ENCODE measurements at regions not wholly inside any gene's neighbourhood (a gene's known extent, or its start where the extent isn't known, plus 50 kb on each side); places are given as distances from the start of the nearest gene placed in this dataset.
"Not testable (repeated sequence)": the region's sequence is repeated elsewhere in the genome, so short reads cannot be mapped to it uniquely, and the experiment has no call there.

DNA sequence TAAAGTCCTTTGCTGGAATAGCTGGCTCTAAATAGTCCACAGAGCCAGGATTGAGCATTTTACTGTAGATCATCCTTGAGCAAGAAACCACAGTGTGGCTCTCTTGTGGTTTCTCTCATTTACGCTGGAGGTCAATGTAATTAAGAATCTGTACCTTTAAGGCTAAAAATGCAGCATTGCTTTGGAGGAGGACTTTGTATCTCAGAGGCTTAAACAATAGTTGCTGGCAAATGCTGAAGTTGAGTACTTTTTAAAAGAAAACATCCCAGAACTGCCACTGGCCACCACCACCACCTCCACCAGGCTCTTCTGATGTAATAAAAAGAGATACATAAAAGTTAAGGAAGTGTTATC is 177.3 kb upstream of the ADAMTSL1 start:
- no peak for DNase-seq (ENCODE audit: low spot score)

DNA sequence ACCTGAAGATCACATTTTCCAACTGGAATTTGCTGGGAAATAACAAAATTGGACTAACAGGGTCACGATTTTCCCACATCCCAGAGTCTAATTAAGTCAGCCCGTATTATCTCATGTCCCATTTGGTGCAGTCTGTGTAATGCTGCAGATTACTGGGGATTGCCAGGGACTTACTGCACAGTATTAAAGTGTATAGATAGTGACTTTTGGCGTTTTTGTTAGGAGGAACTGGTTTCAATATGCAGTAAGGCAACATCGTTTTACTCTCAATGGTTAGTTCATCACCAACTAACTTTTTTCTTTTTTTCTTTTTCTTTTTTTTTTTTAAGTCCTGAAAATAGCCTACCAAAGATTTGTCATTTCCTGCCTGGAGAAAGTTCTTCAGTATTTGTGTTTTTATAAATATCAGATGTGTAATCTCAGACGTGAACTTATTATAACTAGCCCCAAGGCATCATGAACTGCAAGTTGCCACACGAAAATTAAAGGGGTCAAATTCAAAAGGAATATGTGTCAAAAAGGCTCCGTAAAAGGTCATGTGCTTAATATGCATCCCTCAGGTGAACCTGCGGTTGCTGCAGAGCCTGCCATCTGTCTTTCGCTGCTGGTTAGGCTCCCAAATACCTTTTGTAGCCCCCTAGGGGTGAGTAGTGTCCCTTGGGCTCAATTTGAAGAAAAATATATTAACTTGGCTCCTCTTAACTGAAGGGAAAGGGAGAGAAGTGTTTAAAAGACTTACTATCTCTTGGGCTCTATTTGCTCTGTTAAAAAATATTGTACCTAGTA is 176.7 kb upstream of the ADAMTSL1 start:
- no peak for DNase-seq (ENCODE audit: low spot score)

DNA sequence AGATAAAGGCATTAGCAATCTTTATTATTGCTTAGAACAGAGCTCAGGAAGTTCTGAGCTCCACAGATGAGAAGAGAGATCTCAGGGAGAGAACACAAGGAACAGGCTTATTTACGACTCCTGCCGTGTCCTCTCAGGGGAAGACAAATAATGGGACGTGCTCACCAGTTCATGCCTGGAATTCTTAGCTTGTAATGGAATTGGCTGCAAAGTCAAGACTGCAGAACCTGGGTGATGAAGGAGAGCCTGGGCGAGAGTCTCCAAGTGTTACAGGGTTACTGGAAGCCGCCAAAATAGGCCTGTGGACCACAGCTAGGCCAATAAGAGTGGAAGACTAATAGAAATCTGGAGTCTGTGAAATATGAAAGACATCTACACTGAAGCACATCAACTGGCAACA is 174.5 kb upstream of the ADAMTSL1 start:
- DNase-seq (ENCODE audit: low spot score), result no peak

DNA sequence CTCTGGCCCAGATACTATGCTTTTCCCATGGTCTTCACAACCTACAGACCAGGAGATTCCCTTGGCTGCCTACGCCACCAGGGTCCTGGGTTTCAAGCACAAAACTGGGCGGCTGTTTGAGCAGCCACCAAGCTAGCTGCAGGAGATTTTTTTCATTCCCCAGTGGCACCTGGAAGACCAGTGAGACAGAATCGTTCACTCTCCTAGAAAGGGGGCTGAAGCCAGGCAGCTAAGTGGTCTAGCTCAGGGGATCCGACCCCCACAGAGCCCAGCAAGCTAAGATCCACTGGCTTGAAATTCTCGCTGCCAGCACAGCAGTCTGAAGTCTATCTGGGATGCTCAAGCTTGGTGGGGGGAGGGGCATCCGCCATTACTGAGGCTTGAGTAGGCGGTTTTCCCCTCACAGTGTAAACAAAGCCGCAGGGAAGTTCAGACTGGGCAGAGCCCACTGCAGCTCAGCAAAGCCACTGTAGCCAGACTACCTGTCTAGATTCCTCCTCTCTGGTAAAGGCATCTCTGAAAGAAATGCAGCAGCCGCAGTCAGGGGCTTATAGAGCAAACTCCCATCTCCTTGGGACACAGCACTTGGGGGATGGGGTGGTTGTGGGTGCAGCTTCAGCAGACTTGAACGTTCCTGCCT is 168.7 kb upstream of the ADAMTSL1 start:
- DNase-seq (ENCODE audit: low spot score), result not testable (repeated sequence)

DNA sequence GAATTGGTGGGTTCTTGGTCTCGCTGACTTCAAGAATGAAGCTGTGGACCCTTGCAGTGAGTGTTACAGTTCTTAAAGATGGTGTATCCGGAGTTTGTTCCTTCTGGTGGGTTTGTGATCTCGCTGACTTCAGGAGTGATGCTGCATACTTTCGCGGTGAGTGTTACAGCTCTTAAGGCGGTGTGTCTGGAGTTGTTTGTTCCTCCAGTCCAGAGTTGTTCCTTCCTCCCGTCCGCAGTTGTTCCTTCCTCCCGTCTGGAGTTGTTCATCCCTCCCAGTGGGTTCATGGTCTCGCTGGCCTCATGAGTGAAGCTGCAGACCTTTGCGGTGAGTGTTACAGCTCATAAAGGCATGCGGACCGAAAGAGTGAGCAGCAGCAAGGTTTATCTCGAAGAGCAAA is 159.6 kb upstream of the ADAMTSL1 start:
- DNase-seq (ENCODE audit: low spot score), result no peak

DNA sequence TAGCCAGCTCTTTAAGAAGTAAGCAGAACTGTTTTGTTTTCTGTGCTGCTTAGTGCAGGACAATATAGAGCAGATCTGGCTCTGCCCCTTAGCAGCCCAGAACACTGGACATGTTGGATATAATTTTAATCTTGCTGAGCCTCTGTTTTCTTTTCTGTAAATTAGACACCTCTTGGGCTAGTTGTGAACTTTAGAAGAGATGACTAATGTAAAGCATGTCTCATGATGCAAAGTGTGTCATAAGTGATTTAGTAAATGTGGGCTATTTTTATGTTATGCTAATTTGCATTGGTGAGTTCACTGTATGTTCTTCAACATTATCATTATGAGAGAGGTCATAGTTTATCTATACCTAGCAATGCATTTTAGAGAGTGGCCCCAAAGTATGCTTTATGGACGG is 156.1 kb upstream of the ADAMTSL1 start:
- no peak for DNase-seq (ENCODE audit: low spot score)

DNA sequence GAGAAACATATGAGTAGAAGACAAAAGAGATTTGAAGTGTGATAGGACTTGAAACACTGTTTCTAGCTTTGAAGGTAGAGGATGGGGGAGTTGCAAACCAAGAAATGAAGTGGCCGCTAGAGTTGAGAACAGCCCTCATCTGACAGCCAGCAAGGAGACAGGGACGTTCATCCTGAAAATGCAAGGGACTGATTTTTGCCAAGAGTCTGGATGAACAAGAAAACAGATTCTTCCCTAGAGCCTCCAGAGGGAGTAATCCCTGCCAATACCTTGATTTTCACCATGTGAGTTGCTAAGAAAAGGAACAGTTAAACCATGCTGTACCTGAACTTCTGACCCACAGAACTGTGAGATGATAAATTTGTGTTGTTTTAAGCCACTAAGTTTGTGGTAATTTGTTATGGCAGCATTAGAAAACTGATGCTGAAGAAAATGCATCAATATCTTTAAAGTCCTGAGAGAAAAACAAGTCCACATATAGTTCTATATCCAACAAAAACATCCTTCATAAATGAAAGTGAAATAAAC is 154.0 kb upstream of the ADAMTSL1 start:
- DNase-seq (ENCODE audit: low spot score), result no peak

DNA sequence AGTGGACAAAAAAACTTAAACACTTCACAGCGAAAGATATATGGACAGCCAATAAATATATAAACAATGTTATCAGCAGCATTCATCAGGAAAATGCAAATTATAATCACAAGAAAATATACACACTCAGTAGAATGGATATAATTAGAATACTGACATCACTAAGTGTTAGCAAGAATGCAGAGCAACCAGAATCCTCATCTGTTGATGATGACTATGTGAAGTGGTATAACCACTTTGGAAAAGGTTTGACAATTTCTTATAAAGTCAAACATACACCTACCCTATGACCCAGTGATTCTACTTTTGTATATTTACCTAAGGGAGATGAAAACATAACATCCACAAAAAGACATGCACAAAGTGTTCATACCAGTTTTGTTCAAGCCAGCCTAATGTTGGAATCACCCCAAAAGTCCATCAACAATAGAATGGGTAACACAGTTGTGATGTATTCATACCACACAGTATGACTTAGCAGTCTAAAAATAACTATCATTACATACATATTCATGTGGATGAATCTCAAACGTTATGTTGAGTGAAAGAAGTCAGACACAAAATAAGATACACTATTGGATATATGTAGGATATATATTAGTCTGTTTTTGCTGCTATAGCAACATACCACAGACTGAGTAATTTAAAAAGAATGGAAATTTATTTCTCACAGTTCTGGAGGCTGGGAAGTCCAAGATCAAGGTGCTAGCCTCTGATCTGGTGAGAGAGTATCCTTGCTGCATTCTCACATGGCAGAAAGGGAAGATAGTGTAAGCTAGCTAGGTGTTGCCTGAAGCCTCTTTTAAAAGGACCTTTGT is 148.8 kb upstream of the ADAMTSL1 start:
- no peak for DNase-seq (ENCODE audit: low spot score)

DNA sequence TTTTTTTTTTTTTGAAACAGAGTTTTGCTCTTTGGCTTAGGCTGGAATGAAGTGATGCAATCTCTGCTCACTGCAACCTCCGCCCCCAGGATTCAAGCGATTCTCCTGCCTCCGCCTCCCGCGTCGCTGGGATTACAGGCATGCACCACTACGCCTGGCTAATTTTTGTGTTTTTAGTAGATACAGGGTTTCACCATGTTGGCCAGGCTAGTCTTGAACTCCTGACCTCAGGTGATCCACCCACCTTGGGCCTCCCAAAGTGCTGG is 148.3 kb upstream of the ADAMTSL1 start:
- DNase-seq (ENCODE audit: low spot score), result not testable (repeated sequence)

DNA sequence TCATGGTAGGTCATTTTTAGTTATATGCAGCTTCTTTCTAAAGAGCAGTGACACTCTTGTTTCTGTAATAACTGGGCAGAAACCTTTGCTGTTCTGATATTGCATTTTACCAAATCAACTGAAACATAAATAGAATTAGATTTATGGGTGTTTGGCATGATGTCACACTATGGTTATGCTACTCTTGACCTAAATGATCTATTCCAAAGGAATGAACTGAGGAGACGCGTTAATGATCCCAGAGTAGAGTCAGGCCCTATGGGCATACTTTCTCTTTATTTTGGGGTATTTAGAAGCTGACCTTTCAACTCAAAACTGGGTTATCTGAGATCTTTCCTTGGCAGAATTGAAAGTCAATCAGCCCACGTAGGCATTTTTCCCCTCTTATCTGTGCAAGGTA is 146.8 kb upstream of the ADAMTSL1 start:
- no peak for DNase-seq (ENCODE audit: low spot score)

DNA sequence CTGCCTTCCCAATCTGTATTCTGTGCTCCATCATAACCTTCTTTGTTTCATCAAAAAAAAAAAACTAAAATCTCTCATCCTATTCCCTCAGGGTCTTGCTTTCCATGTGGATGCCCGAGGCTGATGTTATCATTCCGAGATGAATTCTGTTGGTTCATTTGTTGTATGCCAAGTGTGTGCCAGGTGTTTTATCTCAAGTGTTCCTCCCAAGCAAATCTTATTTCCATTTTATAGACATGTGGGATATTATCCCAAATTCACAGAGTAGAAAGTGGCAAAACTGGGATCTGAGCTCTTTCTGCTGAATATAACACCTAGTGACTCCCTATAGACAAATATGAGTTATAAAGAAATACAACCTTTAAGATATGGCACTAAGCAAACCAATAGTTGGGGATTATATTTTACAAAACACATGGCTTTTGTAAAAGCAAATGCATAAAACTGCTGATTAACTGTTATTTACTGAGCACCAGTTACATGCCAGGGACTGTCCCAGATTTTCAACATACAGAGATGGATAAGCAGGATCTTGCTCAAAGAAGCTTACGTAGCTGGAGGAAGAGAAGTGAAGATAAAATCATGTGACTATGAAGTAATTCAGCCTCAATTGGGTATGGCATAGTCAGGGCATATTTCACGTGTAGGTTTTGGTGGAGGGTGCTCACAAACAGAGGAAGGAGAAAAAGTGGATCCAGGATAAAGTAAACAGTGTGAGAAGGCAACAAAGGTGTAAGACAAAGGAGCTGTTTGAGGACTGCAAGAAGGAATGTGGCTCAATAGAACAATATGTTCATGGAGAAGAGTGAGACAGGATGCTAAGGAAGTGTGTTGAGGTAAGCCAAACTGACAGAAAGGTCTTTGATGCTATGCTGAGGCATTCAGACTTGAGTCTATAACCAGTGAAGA is 143.3 kb upstream of the ADAMTSL1 start:
- DNase-seq (ENCODE audit: low spot score), result no peak

DNA sequence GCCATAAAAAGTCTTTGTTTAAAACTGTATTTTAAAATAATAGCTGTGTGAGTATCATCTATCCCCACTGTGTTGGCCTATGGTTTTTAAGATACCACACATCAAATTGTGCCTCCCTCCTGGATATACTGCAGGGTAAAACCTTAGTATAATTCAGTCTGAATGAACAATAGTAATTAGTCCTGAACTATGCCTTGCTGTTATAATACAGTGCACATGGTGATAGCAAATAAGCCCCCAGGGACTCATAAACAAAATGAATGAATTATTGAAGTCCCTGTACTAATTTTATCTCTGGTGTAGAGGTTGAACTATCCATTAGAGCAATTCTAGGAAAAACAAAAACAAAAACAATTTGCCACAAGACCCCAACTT is 142.7 kb upstream of the ADAMTSL1 start:
- DNase-seq (ENCODE audit: low spot score), result no peak

DNA sequence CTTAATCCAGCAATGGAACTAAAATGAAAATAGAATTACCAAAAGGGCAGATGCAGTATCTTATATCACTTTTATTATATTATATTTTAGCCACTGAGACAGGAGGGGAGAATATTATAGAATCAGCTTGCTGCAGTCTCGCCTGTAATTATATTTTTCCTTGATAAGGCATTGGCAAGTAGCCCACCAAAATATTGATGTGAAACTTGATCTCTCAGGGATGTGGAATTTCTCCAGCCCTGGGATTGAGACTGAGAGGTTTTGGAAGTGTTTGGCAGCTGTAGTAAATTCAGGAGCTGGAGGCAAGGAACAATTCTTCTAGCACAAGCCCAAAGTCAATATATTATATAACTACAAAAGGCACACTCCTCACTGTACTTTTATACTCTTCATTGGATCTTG is 142.1 kb upstream of the ADAMTSL1 start:
- no peak for DNase-seq (ENCODE audit: low spot score)

DNA sequence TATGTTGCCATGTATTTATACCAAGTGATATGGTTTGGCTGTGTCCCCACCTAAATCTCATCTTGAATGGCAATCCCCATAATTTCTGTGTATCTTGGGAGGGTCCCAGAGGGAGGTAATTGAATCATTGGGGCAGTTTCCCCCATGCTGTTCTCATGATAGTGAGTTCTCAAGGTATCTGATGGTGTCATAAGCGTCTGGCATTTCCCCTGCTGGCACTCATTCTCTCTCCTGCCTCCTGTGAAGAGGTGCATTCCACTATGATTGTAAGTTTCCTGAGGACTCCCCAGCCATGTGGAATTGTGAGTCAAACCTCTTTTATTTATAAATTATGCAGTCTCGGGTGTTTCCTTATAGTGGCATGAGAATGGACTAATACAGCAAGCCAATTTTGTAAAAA is 140.8 kb upstream of the ADAMTSL1 start:
- DNase-seq (ENCODE audit: low spot score), result no peak

DNA sequence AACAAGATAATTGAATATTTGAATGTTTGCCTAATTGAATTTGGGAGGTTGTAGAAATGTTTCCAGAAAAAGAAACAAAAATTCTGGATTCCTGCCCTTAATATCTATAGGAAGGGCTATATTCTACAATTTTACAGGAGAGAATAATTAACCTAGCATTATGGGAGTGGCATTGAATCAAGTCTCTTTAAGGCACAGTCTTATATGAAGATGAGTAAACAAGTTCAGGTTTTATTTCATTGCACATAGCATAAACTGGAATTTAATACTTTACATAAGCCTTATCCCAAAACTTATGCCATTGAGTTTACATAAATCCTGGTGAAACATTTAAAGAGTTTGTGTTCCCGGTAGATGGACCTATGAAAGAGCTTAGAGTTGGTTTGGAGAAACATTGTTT is 138.1 kb upstream of the ADAMTSL1 start:
- DNase-seq (ENCODE audit: low spot score), result no peak

DNA sequence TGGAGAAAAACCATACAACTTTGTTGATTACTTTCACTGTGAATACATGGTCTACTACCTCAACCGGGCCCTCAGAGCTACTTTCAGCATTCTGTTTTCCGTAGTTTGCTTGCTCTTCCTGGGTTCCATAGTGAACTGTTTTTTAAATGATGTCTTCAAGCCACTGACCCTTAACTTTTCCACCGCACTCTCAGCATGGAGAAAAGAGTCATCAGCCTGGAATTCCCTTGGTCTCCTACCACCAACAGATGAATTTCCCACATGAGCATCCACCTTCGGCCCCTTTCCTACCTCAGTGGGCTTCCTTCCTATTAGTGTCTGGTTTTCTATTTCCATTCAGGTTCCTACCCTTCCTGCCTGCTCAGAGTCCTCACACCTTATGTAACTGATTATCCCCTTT is 135.9 kb upstream of the ADAMTSL1 start:
- no peak for DNase-seq (ENCODE audit: low spot score)

DNA sequence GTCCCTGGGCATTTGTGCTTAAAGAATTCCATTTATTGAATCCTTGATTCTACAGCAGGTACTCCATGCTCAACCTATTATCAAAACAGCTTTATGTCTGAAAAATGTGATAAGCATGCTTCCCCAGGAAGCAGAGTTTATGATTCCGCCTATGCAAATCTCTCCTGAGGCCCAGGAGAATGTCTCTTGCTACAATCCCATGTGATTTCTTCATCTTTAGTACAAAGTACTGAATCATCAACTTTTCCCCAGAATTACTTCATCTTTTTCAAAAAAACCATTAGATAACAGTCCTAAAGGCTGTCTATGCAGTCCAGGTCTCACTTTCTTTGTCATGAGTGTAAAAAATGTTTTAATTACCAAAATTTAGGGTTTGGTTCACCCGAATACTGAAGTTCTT is 130.2 kb upstream of the ADAMTSL1 start:
- no peak for DNase-seq (ENCODE audit: low spot score)

DNA sequence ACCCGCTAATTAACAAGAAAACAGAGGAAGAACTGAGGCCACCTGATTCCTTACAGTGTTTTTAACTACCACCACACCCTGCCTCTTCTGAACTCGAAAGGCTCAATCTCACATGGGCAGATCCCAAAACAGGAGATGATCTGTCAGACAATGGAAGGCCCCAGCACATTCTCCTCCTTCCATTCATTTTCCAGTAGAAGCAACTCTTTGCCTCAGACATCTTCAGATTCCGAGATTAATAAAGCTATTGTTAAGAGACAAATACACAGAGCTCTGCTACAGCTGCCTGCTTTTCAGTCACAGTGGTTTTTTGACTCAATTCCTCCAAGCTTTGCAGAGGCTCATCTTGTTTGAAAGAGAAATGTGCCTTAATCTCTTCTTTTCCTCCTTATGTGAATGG is 127.2 kb upstream of the ADAMTSL1 start:
- no peak for DNase-seq (ENCODE audit: low spot score)

DNA sequence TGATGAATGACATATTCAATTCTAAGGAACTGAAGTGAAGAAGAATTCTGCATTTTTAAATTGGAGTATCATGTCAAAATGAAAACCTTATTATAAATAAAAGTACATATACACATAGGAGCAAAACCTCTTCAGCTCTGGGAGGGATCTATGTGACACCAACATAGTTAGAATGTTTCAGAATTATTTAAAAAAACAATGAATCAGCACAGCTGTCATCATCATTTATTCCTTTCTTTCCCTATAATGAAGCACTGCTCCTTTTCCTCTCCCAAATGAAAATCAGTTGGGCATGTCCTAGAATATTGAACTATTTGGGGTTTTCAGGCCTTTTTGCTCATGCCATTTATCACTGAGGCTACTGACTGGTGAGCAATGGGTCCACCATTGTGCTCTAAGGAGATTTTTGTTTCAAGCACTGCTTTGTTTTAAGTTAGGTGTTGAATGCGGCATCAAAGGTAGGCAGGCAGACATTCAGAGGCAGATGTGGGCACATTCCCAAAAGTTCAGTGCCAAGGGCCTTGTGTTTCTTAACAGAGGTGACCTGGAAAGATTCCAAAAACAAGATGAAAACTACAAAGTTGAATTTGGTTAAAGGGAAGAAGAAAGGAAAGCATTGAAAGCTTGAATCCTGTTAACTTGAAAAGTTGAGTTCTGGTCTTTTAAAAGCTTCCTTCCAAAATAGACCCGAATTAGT is 126.4 kb upstream of the ADAMTSL1 start:
- DNase-seq (ENCODE audit: low spot score), result no peak

DNA sequence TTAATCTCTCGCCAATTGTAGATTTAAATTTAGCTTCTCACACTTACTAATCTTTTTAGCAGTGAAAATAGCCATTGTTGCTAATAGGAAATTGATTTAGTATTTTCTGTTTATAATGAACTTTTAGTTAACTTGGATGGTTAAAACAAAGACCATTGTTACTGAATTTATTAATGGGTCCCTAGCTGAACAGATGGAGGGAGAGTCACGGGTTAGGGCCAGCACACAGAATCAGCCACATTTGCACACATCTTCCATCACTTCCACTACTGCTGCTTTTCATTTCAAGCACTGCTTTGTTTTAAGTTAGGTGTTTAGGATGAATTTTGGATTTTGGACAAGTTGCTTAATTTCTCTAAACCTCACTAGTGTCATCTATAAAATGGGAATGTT is 125.9 kb upstream of the ADAMTSL1 start:
- DNase-seq (ENCODE audit: low spot score), result no peak

DNA sequence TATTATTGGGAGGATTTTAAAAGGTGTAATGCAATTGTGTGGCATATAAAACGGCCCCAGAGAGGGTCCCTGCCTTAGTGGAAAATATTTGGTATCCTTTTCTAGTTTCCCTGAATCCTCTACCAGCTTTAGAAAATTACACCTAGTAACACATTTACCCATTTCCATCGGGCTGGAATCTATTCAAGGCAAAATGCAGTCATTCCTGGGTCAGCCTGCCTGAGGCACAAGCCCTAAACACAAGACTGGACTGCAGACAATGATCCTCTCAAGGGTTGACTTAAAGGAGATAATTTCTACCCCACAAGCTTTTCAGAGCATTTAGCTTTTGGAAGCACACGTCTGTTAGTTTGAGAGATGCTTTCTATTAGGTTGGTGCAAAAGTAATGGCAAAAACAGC is 124.4 kb upstream of the ADAMTSL1 start:
- DNase-seq (ENCODE audit: low spot score), result no peak

DNA sequence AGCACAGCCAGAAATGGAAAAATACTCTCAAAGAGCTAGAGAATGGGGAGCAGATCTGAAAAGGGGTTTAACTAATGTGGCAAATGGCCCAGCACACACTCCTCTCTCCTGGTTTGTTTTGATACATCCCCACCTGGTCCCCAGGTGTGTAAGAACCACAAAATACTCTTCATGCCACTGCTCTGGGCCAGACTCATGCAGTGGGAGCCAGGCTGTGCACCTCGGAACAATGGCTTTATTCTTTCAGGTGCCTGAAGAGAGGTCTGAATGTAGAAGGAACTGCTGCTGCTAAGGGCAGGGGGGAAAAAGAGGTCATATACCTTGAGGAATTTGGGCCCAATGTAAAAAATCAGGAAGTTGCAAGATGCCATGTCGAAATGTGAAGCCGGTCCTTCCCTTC is 123.9 kb upstream of the ADAMTSL1 start:
- DNase-seq (ENCODE audit: low spot score), result no peak

Measured in cerebellar cortex (tissue), 1 donor.